GM21526 (cell line): ENCODE measurements at regions not wholly inside any gene's neighbourhood (a gene's known extent, or its start where the extent isn't known, plus 50 kb on each side); places are given as distances from the start of the nearest gene placed in this dataset.

Source experiments
- ATAC-seq: cut with Tn5 transposase; IDR thresholded peaks from one replicate; pipeline ENCODE4 v1.9.1; 2021; ENCODE audit warnings: moderate library complexity; ENCODE audit not compliant: unreplicated experiment, low FRiP score

GRCh38 chr9:108656566-108656965 lies 199.2 kb downstream of the ACTL7B start:
- no peak for ATAC-seq

- no peak for ATAC-seq
Observed at GRCh38 chr9:108655818-108656217, 200.0 kb downstream of the ACTL7B start.

- ATAC-seq: no peak
Observed at GRCh38 chr9:108654566-108654965, 201.2 kb downstream of the ACTL7B start.

GRCh38 chr9:108652851-108653250 lies 202.9 kb downstream of the ACTL7B start:
- no peak for ATAC-seq

- no peak for ATAC-seq
Observed at GRCh38 chr9:108650826-108651225, 205.0 kb downstream of the ACTL7B start.

- ATAC-seq: no peak
Observed at GRCh38 chr9:108645520-108645919, 210.3 kb downstream of the ACTL7B start.

GRCh38 chr9:108643731-108644510 lies 211.9 kb downstream of the ACTL7B start:
- ATAC-seq: no peak

GRCh38 chr9:108642871-108643270 lies 212.9 kb downstream of the ACTL7B start:
- no peak for ATAC-seq

GRCh38 chr9:108640230-108640629 lies 215.6 kb downstream of the ACTL7B start:
- ATAC-seq: no peak

GRCh38 chr9:108639696-108640095 lies 216.1 kb downstream of the ACTL7B start:
- no peak for ATAC-seq

- ATAC-seq: no peak
Observed at GRCh38 chr9:108639091-108639490, 216.7 kb downstream of the ACTL7B start.

GRCh38 chr9:108637340-108637739 lies 218.4 kb downstream of the ACTL7B start:
- ATAC-seq: no peak

GRCh38 chr9:108636013-108636412 lies 219.8 kb downstream of the ACTL7B start:
- ATAC-seq: no peak

GRCh38 chr9:108634672-108635462 lies 220.9 kb downstream of the ACTL7B start:
- no peak for ATAC-seq

GRCh38 chr9:108634204-108634603 lies 221.6 kb downstream of the ACTL7B start:
- no peak for ATAC-seq

- ATAC-seq: no peak
Observed at GRCh38 chr9:108631496-108632285, 224.1 kb downstream of the ACTL7B start.

GRCh38 chr9:108628316-108628715 lies 227.5 kb downstream of the ACTL7B start:
- no peak for ATAC-seq

GRCh38 chr9:108626743-108627142 lies 229.0 kb downstream of the ACTL7B start:
- ATAC-seq: no peak

GRCh38 chr9:108621991-108622855 lies 233.6 kb downstream of the ACTL7B start:
- no peak for ATAC-seq

GRCh38 chr9:108620767-108621166 lies 235.0 kb downstream of the ACTL7B start:
- no peak for ATAC-seq
